ENCODE measurements at regions not wholly inside any gene's neighbourhood (a gene's known extent, or its start where the extent isn't known, plus 50 kb on each side); places are given as distances from the start of the nearest gene placed in this dataset.

GRCh38 chr10:129101232-129101980, 365.6 kb upstream of the MGMT start:
- Histone ChIP-seq H3K36me3 (ENCODE audit: insufficient read depth, low read length) (no peaks in the 10 kb centered on the region), H3K79me2 (replicated peaks; ENCODE audit: insufficient read depth, low read length) (no peaks in the 10 kb centered on the region), H2AFZ (ENCODE audit: low read depth, low read length) (no peak overlapping the region), H3K27ac (ENCODE audit: low read length) (no peak overlapping the region), H3F3A (ENCODE audit: insufficient read depth, low read length, poor library complexity, severe bottlenecking) (no peaks in the 10 kb centered on the region), H3K4me3 (ENCODE audit: low read length) (no peak overlapping the region), H3K9ac (ENCODE audit: low read length) (no peak overlapping the region), H3K4me2 (ENCODE audit: low read length) (no peak overlapping the region), H3K27me3 (ENCODE audit: insufficient read depth, low read depth, low read length) (no peaks in the 10 kb centered on the region), H4K20me1 (ENCODE audit: insufficient read depth) (no peaks in the 10 kb centered on the region), H3K9me3 (ENCODE audit: low read length) (no peaks in the 10 kb centered on the region), H3K9me2 (ENCODE audit: insufficient read depth, low read length) (no peaks in the 10 kb centered on the region)
- no peak for TF ChIP-seq TAF1 (IDR thresholded peaks at IDR 0.05; ENCODE audit: low read depth)
- no peak for TF ChIP-seq RAD21 (conservative IDR thresholded peaks at IDR 0.05)

- no peak overlapping the region for H3K4me2 ChIP-seq (ENCODE audit: low read length)
- TF ChIP-seq TAF1 (IDR thresholded peaks at IDR 0.05; ENCODE audit: low read depth) (no peak), CTCF (IDR thresholded peaks at IDR 0.05; ENCODE audit: poor library complexity, severe bottlenecking) (no peak), POLR2AphosphoS5 (IDR thresholded peaks at IDR 0.05) (no peak), EZH2 (IDR thresholded peaks at IDR 0.05; ENCODE audit: borderline replicate concordance, insufficient read depth, low read length, poor library complexity, severe bottlenecking) (no peak), REST (IDR thresholded peaks at IDR 0.05; ENCODE audit: borderline replicate concordance) (no peak), SMC3 (conservative IDR thresholded peaks at IDR 0.05; ENCODE audit: poor library complexity) (no peak), RAD21 (conservative IDR thresholded peaks at IDR 0.05) (no peak), EP300 (conservative IDR thresholded peaks at IDR 0.05; ENCODE audit: poor library complexity, severe bottlenecking) (no peak), MXI1 (conservative IDR thresholded peaks at IDR 0.05; ENCODE audit: poor library complexity, severe bottlenecking) (no peak)
- no peak overlapping the region for H3K9ac ChIP-seq (ENCODE audit: low read length)
- H3K9me2 ChIP-seq (ENCODE audit: insufficient read depth, low read length): no peaks in the 10 kb centered on the region
- H3K9me3 ChIP-seq (ENCODE audit: low read length): no peaks in the 10 kb centered on the region
- no peak overlapping the region for H2AFZ ChIP-seq (ENCODE audit: low read depth, low read length)
- H4K20me1 ChIP-seq (ENCODE audit: insufficient read depth): no peaks in the 10 kb centered on the region
- H3K4me3 ChIP-seq (ENCODE audit: low read length): no peak overlapping the region
- H3K27ac ChIP-seq (ENCODE audit: low read length): no peak overlapping the region
- no peaks in the 10 kb centered on the region for H3K36me3 ChIP-seq (ENCODE audit: insufficient read depth, low read length)
- no peaks in the 10 kb centered on the region for H3F3A ChIP-seq (ENCODE audit: insufficient read depth, low read length, poor library complexity, severe bottlenecking)
- H3K27me3 ChIP-seq (ENCODE audit: insufficient read depth, low read depth, low read length): no peaks in the 10 kb centered on the region
- no peaks in the 10 kb centered on the region for H3K79me2 ChIP-seq (replicated peaks; ENCODE audit: insufficient read depth, low read length)
Observed at GRCh38 chr10:129102906-129103693, 363.9 kb upstream of the MGMT start.
